Ascending aorta (tissue), 2 donors: ENCODE measurements at regions not wholly inside any gene's neighbourhood (a gene's known extent, or its start where the extent isn't known, plus 50 kb on each side); places are given as distances from the start of the nearest gene placed in this dataset.
"Not testable (repeated sequence)": the region's sequence is repeated elsewhere in the genome, so short reads cannot be mapped to it uniquely, and the experiment has no call there.

Source experiments
- DNase-seq, 2 donors: peaks; one replicate each; pipeline ENCODE4 v3.0.0-alpha.2; 2019; ENCODE audit warnings: low spot score in 2 of 2
- H3K27ac ChIP-seq, 2 donors: fragments of 200-600 bp; sonication (generic); one replicate each; pipeline ENCODE4 v1.5.1; 2016 to 2017; ENCODE audit warnings: mild to moderate bottlenecking in 1 of 2
- H3K27me3 ChIP-seq: fragments of 200-600 bp; sonication (generic); one replicate; pipeline ENCODE4 v1.5.1; 2017
- H3K36me3 ChIP-seq, 2 donors: fragments of 200-600 bp; sonication (generic); one replicate each; pipeline ENCODE4 v1.5.1; 2016
- H3K4me1 ChIP-seq, 2 donors: fragments of 200-600 bp; sonication (generic); one replicate each; pipeline ENCODE4 v1.5.1; 2016 to 2017; ENCODE audit warnings: mild to moderate bottlenecking in 1 of 2
- H3K4me3 ChIP-seq, 2 donors: fragments of 200-600 bp; sonication (generic); one replicate each; pipeline ENCODE4 v1.5.1; 2016 to 2017; ENCODE audit warnings: mild to moderate bottlenecking in 1 of 2
- H3K9me3 ChIP-seq, 2 donors: fragments of 200-600 bp; sonication (generic); one replicate each; pipeline ENCODE4 v1.5.1; 2016
- CTCF ChIP-seq, 3 experiments: fragments of 200-600 bp in 2 of 3; fragments of 450-650 bp in 1 of 3; sonication (generic) in 2 of 3; IDR thresholded peaks; one replicate each; pipeline ENCODE4 v1.5.1; 2016 to 2019; ENCODE audit warnings: antibody characterized with exemption in 3 of 3, mild to moderate bottlenecking in 1 of 3, moderate library complexity in 1 of 3
- intact Hi-C: fragments of 100-400 bp; cut with DNase I; formaldehyde crosslinking; loops from one replicate; pipeline ENCODE4 v1.15.1; 2023

- no peak for DNase-seq
- H3K4me1 ChIP-seq, result no peaks in the 10 kb centered on the region
- no peaks in the 10 kb centered on the region for H3K36me3 ChIP-seq
- no peak for TF ChIP-seq CTCF (IDR thresholded peaks at IDR 0.05)
- no peak overlapping the region for H3K4me3 ChIP-seq
- intact Hi-C loops, result no loop called here
- no peak overlapping the region for H3K27ac ChIP-seq
- no peaks in the 10 kb centered on the region for H3K27me3 ChIP-seq
- H3K9me3 ChIP-seq, result no peaks in the 10 kb centered on the region
Observed at GRCh38 chr15:38638126-38638525, 73.5 kb upstream of the RASGRP1 start.

- intact Hi-C loops, result no loop called here
- DNase-seq, result no peak
- Histone ChIP-seq H3K4me3 (no peak overlapping the region), H3K9me3 (no peaks in the 10 kb centered on the region), H3K27me3 (no peaks in the 10 kb centered on the region), H3K27ac (no peak overlapping the region), H3K4me1 (no peaks in the 10 kb centered on the region), H3K36me3 (no peaks in the 10 kb centered on the region)
- no peak for TF ChIP-seq CTCF (IDR thresholded peaks at IDR 0.05)
Observed at GRCh38 chr15:38638811-38639210, 74.2 kb upstream of the RASGRP1 start.

- intact Hi-C loops, result no loop called here
- TF ChIP-seq CTCF (IDR thresholded peaks at IDR 0.05), result no peak
- H3K36me3 ChIP-seq, result no peaks in the 10 kb centered on the region
- no peak for DNase-seq
- no peaks in the 10 kb centered on the region for H3K4me1 ChIP-seq
- H3K27me3 ChIP-seq, result no peaks in the 10 kb centered on the region
- no peaks in the 10 kb centered on the region for H3K9me3 ChIP-seq
- H3K4me3 ChIP-seq, result no peak overlapping the region
- no peak overlapping the region for H3K27ac ChIP-seq
Observed at GRCh38 chr15:38642689-38643270, 78.2 kb upstream of the RASGRP1 start.

GRCh38 chr15:38644353-38644752 is 79.7 kb upstream of the RASGRP1 start:
- DNase-seq, intact Hi-C loops, H3K27ac ChIP-seq, H3K4me3 ChIP-seq, H3K4me1 ChIP-seq, H3K27me3 ChIP-seq, H3K36me3 ChIP-seq, H3K9me3 ChIP-seq: not testable (repeated sequence)

- intact Hi-C loops, result no loop called here
- H3K27ac ChIP-seq, result no peak overlapping the region
- no peaks in the 10 kb centered on the region for H3K36me3 ChIP-seq
- no peaks in the 10 kb centered on the region for H3K27me3 ChIP-seq
- DNase-seq, result no peak
- H3K9me3 ChIP-seq, result no peaks in the 10 kb centered on the region
- H3K4me1 ChIP-seq, result no peaks in the 10 kb centered on the region
- no peak overlapping the region for H3K4me3 ChIP-seq
- no peak for TF ChIP-seq CTCF (IDR thresholded peaks at IDR 0.05)
Observed at GRCh38 chr15:38646716-38647115, 82.1 kb upstream of the RASGRP1 start.

GRCh38 chr15:38647683-38648082 is 83.1 kb upstream of the RASGRP1 start:
- intact Hi-C loops, result no loop called here
- peak in 1 of 3 experiments; percentile 29 for TF ChIP-seq CTCF (IDR thresholded peaks at IDR 0.05)

More at GRCh38 chr15:38647683-38648082, 83.1 kb upstream of the RASGRP1 start:
- no peak overlapping the region for H3K27ac ChIP-seq
- no peak for DNase-seq
- H3K4me3 ChIP-seq, result no peak overlapping the region
- H3K4me1 ChIP-seq, result no peaks in the 10 kb centered on the region
- no peaks in the 10 kb centered on the region for H3K9me3 ChIP-seq
- no peaks in the 10 kb centered on the region for H3K27me3 ChIP-seq
- H3K36me3 ChIP-seq, result no peaks in the 10 kb centered on the region
